CD4-positive, alpha-beta T cell treated with Interleukin-4 for 4 hours (primary cell): ENCODE measurements at regions not wholly inside any gene's neighbourhood (a gene's known extent, or its start where the extent isn't known, plus 50 kb on each side); places are given as distances from the start of the nearest gene placed in this dataset.

Experiments used
- DNase-seq: peaks from one replicate; pipeline ENCODE4 v3.0.0-alpha.2; 2020

DNA sequence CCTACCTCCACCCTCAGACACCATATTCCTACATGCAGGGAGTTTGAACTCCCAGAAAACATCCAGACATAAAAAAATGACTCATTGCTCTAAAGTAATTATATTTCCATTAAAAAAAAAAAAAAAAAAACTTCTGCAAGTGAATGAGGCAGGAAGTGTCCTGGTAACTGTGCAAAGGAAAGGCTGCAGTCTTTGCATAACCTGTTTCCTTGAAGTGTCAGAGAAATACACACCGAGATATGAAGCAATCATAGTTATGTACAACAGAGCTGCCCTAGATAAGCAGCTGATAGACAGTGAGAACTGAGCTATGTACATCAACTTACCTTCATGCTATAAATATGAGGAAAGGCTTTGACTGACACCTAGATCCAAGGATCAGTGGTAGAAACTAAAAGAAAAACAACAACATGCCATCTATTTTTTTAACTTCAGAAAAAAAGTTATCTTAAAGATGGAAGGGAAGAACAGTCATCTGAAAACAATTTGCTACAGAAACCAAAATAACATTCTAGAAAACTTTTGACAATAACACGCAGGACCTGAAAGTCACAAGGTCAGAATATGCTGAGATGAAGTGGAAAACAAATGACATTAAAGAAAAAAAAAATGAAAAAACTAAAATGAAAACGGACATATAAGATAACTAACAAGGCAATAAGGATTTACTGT is 263.2 kb downstream of the SEC23A start:
- no peak for DNase-seq

DNA sequence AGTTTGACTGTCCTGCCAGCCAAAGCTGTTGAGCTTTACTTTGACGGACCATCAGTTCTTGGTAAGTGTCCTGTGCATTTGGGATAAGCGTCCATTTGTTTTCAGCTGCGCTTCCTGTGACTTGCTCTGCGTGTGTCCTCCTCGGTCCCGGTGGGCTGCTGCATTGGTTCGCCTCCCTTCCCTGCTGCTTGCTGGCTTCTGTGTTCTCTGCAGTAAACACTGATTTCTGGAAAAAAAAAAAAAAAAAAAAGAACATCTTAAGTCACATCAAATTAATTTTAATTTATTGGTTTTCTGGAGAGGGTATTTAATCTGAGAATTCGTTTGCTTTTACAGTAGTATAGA is 264.1 kb downstream of the SEC23A start:
- DNase-seq: no peak

DNA sequence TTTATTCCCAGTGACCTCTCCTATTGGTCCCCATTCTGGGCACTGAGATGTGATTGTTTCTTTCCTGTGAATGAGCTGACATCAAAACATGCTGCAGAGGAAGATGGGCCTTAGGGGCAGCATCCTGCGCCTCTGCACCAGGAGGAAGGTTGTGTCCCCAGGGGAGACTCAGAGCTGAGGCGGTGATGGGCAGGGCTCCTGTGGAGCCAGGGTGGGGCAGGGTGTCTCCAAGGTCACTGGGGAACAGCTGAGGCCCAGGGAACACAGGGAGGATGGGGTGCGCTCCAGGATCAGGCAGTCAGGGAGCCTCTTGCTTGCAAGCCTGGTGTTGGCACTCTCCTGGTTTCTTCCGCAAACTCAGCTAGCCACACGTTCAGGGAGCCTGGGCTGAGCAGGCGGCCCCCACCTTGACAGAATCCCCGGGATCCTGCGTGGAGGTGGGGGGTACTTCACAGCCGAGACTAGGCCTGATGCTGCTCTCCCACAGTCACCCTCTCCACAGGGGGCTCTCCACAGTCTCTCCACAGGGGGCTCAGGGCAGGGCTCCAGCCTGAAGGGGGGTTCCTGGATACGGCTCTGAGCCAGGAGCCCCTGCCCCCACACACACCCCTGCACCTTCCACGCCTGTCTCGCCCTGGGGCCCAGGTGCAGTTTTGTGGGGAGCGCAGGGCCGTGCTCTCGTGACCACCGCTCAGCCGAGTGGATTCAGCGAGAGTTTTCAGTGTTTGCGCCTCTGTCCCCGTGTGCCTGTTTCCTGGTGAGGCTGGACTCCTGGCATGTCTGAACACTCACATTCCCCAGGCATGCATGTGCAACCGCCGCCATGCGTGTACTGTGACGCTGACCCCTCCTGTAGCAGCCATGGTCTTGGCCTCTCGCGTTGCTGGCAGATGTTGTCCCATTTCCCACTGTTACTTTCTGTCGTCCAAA is 264.7 kb downstream of the SEC23A start:
- no peak for DNase-seq

DNA sequence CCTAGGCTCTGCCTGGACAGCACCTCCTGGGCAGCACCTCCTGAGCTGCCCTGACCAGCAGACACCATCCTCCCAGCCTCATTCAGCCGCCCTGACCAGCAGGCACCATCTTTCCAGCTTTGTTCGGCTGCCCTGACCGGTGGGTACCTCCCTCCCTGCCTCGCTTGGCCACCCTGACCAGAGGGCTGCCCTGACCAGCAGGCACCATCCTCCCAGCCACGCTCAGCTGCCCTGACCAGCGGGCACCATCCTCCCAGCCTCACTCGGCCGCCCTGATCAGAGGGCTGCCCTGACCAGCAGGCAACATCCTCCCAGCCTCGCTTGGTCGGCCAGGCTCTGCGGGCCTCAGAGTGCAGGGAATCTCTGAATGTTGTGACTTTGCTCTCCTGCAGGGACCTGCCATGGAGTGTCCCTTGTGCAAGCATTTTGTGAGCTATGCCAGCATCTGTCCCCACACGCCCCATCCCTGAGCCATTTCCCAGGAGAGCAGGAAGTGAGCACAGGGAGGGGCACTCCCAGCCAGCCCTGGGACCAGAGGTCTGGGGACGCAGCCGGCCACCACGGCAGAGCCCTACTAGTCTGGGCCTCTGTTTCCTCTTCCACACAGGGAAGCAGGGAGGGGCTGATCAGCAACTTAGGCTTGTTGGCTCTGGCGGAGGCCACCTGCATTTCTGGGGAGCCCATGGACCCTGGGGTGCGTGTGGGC is 265.5 kb downstream of the SEC23A start:
- no peak for DNase-seq

DNA sequence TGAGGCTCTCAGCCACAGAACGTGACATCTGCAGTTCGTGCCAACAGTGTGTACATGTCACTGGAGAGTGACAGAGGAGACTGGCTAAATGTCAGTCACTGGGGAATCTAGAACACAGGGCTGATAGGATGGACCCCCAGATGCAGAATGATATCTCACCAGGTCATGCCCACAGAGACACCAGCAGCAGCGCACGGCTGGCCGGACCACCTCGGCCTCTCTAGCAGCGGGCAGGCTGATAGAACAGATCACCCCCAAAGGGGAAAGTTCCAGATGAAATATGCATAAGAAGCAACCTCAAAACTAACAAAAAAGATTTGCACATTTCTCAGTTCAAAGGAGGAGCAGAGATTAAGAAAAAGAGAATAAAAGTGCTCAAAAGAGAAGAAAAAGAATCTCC is 266.5 kb downstream of the SEC23A start:
- no peak for DNase-seq

DNA sequence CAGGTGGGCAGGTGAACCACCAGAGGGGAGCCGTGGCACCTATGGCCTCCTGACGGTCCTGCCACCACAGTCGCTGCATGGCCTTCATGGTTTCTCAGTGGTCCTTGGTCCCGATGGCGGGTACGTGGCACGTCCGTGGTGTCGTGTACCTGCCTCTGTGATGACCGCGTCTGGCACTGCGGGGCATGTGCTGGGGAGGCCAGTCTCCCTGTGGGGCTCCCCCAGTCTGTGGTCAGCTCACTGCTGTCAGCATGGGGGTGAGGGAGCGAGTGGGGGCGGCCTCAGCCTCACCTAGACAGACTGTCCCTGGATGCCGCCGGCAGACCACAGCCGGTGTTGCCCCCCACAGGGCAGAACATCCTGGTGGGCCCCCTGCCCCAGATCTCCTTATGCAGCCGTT is 267.2 kb downstream of the SEC23A start:
- DNase-seq: no peak

DNA sequence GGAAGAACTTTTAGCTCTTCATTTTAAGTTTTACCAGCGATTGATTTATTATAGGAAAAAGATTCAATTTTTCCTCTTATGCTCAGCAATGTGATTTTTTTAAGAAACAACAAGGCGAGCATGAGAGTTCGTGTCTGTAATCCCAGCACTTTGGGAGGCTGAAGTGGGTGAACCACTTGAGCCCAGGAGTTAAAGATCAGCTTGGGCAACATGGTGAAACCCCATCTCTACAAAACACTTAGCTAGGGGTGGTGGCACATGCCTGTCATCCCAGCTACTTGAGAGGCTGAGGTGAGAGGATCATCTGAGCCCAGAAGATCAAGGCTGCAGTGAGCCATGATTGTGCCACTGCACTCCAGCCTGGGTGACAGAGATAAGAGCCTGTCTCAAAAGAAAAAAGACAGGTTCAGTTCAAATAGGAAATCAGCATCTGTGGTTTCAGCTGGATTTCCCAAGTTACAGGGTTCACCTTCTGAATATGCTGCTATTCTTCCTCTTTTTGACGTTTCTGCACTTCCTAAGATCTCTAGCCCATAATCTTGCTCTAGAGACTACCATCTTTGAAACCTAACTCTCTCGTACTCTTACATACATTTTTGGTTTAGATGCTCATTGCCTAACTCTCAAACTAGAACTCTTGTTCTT is 274.7 kb downstream of the SEC23A start:
- no peak for DNase-seq

DNA sequence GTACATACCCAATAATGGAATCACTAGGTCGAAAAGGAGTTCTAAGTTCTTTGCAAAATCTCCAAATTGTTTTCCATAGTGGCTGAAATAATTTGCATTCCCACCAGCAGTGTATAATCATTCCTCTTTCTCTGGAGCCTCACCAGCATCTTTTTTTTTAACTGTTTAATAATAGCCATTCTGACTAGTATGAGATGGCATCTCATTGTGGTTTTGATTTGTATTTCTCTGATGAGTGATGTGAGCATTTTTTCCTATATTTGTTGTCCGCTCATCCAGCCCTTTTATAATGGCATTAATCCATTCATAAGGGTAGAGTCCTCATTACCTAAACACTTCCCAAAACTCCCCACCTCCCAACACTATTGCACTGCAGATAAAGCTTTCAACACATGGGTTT is 278.3 kb downstream of the SEC23A start:
- no peak for DNase-seq

DNA sequence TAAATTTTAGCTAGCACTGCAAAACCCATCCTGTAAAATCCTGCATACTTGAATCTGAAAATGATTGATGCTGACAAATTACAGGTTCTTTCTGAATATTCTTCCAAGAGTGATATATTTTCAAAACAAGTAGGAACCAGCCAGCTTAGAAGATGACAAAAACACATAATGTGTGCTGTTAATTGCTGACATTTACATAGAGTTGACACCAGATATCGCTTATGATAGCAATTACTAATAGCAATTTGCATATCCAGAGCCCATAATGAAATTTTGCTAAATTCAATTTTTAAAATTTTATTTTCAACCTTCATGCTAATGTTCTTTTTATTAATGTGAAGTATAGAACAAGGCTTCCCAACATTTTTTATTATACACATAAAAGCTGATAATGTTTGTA is 284.5 kb downstream of the SEC23A start:
- DNase-seq: no peak

DNA sequence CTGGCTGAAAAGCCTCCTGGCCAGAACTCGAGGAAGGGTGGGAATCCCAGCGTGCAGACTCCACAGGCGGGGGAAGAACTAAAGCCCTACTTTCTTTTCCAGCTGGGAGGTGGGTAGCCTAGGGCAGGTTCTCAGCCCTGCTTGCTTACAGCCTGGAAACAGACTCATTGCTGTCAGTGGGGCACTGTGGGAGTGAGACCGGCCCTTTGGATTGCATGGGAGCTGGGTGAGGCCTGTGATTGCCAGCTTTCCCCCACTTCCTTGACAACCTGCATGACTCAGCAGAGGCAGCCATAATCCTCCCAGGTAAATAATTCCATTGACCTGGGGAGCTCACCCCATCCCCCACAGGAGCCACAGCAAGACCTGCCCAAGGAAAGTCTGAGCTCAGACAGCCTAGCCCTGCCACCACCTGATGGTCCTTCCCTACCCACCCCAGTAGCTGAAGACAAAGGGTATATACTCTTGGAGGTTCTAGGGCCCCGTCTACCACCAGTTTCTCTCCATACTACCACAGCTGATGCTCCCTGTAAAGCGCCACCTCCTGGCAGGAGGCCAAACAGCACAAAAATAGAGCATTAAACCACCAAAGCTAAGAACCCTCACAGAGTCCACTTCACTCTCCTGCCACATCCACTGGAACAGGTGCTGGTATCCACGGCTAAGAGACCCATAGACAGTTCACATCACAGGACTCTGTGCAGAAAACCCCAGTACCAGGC is 294.1 kb downstream of the SEC23A start:
- no peak for DNase-seq

DNA sequence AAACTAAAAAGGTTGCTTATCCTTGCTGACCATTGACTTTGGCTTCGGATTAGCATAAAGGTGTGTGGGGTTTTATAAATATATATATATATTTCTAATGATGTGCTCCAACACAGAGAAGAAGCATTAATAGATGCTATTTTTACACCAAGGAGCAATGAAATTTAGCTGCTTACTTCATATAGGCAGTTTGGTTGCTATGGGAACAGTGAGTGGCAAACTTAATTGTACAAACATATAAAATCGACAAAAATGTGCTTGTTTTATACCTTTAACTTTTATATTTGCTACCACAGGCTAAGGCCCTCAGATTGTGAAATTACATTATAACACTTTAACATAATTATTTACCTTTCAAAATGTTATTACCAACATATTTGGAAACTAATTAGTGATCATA is 303.4 kb downstream of the SEC23A start:
- no peak for DNase-seq

DNA sequence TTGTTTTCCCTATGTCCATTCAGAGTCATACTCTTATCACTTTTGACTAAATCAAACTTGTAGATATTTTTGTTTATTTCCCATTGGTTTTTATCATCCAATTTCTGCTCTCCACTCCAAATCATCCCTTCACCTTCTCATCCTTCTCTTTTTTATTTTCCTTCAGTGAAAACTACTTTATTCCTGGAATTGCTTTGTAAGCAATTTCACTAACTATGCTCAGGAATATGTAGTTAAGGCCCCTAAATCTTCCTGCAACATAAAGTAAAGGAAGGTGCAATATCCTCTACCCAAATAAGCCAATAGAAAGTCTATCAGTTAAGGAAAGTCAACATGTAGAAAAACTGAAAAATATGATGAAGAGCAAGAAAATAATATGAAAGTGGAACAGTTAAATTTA is 308.4 kb downstream of the SEC23A start:
- DNase-seq: no peak

DNA sequence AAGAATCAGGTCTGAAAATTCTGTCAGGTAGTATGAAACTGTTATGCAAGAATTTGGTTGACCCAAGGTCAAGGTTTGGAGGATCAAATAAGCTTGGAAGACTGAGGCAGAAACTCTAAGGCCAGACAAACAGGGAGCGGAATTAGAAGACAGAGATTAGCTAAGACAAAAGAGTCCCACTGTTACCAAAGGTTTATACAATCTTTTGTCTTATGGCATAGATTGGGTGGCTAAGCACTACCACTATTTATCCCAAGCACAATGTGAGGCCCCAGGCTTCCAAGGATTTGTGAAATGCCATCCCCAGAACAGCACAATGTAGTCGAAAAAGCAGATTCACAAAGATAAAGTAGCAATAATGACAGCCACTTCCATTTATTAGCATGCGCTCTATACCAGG is 311.2 kb downstream of the SEC23A start:
- DNase-seq: no peak

DNA sequence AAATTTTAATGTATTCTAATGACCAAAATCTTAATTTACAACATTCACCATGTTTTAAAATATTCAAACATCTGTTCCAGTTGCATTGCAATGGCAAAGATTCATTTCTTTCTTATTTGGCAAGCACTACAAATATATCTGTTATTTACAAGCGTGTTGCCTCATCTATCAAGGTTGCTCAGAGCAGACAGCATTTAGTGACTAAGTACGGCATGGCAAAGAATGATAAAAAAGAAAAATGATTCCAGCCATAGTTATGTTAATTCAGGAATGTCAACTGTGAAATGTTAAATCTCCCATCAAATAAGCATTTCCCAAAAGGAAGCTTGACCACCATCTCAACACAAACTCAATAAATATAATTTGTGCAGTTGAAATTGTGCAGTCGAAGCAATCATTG is 312.1 kb downstream of the SEC23A start:
- DNase-seq: no peak

DNA sequence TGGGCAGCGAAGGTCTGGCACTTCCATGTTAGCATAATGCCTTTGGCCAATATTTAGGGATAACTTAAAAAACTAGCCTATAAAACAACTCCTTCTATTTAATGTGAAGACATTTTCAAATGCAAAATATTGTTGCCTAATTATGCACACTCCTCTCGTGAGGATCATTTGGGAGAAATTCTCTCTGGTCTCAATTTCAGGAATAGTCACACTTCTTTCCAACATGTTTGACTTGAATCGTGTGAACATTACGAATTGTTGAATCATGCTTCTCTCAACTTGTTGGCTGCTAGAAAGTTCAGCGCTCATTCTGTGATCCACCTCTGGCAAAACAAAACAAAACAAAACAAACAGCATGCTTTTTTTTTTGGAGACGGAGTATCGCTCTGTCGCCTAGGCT is 313.2 kb downstream of the SEC23A start:
- DNase-seq: no peak

DNA sequence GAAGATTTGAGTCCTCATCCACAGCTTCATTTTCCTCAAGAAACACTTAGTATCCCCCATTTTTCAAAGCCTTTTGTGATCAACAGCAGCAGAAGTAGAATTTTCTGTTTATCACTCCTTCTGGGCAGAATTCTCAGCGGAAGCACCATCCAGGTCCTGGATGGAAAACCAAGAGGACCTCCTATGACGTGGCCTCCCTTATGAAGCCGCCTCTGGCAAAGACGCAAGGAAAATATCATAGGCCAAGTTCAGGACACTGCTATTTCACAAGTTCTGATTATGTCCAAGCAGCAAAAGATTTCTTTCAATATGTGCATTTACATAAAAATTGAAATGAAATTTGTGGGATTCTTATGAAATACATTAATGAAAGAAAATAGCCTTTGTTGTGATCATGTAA is 315.0 kb downstream of the SEC23A start:
- DNase-seq: no peak

DNA sequence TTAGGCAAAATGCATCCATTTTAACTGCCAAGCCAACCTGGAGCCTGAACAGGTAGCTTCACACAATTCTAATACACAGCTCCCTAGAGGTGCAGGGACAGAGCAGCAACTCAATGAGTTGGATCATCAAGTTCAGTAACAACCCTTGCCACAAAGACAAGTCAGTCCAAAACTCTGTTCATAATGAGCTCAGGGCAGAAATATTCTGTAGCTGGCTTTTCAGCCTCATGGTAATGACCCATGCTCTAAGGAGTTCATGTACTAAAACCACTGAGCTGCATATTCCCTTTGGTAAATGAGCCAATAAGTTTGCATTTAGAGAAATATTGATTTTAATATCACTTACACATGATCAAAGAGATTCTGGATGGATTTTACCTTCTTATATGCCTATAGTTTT is 316.1 kb downstream of the SEC23A start:
- DNase-seq: no peak

DNA sequence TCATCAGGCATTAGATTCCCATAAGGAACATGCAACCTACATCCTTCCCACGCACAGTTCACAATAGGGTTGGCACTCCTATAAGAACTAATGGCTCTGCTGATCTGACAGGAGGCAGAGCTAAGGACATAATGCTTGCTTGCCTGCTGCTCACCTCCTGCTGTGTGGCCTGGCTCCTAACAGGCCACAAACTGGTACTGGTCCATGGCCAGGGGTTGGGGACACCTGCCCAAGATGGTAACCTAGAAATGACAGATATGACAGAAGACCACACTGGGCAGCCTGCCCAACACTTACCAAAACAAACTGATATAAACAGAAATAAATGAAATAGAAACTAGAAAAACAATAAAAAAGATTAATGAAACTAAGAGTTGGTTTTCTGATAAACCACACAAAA is 325.6 kb downstream of the SEC23A start:
- DNase-seq: no peak

DNA sequence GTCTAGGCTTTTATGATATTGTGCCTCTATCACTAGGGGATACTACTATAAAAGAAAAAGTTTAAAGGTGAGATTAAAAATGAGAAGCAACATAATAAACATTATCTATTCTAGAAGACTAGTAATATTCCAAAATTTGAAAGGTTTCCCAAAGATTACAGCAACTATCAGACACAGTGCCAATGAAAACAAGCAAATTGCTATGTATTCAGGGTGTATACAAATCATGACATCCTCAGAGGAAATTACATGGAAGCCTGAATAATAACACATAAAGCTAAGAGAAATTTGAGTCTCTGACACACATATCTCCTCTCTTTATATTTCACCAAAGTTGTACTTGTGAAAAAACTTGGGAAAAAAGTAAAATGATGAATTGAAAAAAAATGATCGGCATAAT is 327.0 kb downstream of the SEC23A start:
- no peak for DNase-seq

DNA sequence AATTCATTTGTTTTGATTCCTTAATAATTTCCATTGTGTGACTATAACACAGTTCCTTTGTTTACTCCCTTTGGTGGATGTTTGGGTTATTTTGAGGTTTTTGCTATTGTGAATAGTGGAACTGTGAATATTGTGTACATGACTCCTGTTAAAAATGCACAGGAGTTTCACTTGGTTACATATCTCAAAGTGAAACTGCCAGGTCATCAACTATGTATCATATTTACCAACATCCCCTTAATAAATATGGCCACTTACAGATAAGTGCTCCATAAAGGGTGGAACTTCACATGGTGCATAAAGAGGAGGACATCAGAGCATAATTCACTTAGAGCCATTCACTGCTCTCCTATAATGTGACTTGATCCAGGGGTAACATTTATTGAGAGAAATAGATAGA is 328.9 kb downstream of the SEC23A start:
- no peak for DNase-seq

DNA sequence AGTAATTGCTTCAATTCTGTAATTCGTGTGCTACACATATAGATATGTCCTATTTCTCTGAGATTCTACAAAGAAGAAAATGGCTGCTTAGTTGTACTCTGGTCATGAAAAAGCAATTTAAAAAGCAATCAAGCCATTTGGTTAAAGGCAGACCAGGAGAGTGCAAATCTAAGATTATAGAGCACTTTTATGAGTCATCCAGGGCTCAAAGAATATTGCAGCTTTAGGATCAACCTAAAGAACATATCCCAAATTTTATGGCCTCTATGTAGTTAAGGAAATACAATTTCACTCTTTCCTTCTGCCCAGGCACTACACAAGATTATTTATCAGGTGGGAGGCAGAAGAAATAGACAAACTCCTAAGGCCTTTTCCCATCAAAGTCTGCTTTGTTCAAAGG is 332.8 kb downstream of the SEC23A start:
- no peak for DNase-seq

DNA sequence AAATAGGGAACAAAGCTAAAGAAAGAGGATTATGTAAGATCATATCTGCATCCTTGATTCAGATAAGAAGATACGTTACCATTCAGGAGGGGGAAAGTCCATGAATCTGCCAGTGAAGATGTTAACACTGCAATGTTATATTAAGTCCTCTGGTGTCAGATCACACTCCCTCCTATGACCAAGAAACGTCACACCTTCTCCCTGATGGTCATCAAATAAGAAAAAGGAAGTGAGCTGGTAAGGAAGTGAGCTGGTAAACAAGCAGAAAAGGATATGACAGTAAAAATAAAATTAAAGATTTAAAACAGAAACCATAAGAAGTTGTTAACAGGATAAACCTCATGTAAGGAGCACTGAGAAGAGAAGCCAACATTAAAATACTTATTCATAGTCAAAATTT is 340.2 kb downstream of the SEC23A start:
- DNase-seq: no peak

DNA sequence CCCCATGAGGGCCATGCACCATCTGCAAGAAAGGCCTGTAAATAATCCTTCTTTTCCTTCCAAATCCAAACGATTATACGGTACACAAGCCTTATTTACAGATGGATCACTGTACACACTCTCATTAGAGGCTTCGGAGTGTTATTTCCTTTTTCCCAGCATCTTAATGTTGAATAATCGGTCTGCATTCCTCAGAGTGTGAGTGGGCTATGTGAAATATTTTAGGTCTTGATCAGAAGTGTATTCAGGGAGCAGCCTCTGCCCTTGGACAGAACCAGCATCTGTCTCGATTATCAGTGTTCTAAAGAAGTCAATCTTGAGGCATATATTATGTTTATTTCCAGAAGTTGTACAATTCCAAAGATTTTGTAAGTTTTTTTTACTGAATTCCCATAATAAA is 340.6 kb downstream of the SEC23A start:
- DNase-seq: no peak
